HS-5 (cell line): ENCODE measurements at regions not wholly inside any gene's neighbourhood (a gene's known extent, or its start where the extent isn't known, plus 50 kb on each side); places are given as distances from the start of the nearest gene placed in this dataset.

Experiments used
- DNase-seq: peaks from one replicate; pipeline ENCODE4 v3.0.0-alpha.2; 2012; ENCODE audit warnings: low read depth

- DNase-seq: no peak
Measured at GRCh38 chr1:47630346-47630745, 192.5 kb downstream of the FOXD2 start.

- no peak for DNase-seq
Measured at GRCh38 chr1:47631411-47631995, 193.7 kb downstream of the FOXD2 start.

GRCh38 chr1:47635111-47635510 is 197.3 kb downstream of the FOXD2 start:
- DNase-seq: no peak

- no peak for DNase-seq
Measured at GRCh38 chr1:47635597-47635996, 197.8 kb downstream of the FOXD2 start.

- DNase-seq: no peak
Measured at GRCh38 chr1:47637111-47637685, 199.4 kb downstream of the FOXD2 start.

- no peak for DNase-seq
Measured at GRCh38 chr1:47638240-47638639, 200.4 kb downstream of the FOXD2 start.

GRCh38 chr1:47638713-47639112 is 200.9 kb downstream of the FOXD2 start:
- no peak for DNase-seq

GRCh38 chr1:47643306-47644211 is 205.7 kb downstream of the FOXD2 start:
- no peak for DNase-seq

GRCh38 chr1:47644212-47644573 is 206.3 kb downstream of the FOXD2 start:
- no peak for DNase-seq

- no peak for DNase-seq
Measured at GRCh38 chr1:47645151-47645550, 207.3 kb downstream of the FOXD2 start.

- DNase-seq: no peak
Measured at GRCh38 chr1:47646676-47647075, 208.8 kb downstream of the FOXD2 start.

GRCh38 chr1:47647327-47647845 is 209.5 kb downstream of the FOXD2 start:
- no peak for DNase-seq

GRCh38 chr1:47650205-47650604 is 212.4 kb downstream of the FOXD2 start:
- DNase-seq: peak; percentile 23

- DNase-seq: no peak
Measured at GRCh38 chr1:47650611-47651010, 212.8 kb downstream of the FOXD2 start.

GRCh38 chr1:47651311-47652089 is 213.7 kb downstream of the FOXD2 start:
- no peak for DNase-seq

- no peak for DNase-seq
Measured at GRCh38 chr1:47655521-47656300, 217.9 kb downstream of the FOXD2 start.

- no peak for DNase-seq
Measured at GRCh38 chr1:47656719-47657685, 219.2 kb downstream of the FOXD2 start.

GRCh38 chr1:47658161-47658920 is 220.5 kb downstream of the FOXD2 start:
- DNase-seq: no peak

GRCh38 chr1:47659146-47659545 is 221.3 kb downstream of the FOXD2 start:
- no peak for DNase-seq
